KMS-11 (cell line): ENCODE measurements at regions not wholly inside any gene's neighbourhood (a gene's known extent, or its start where the extent isn't known, plus 50 kb on each side); places are given as distances from the start of the nearest gene placed in this dataset.

Source experiments
- H2AFZ ChIP-seq: fragments of 200-600 bp; sonication (generic); 2 replicates; pipeline ENCODE4 v1.6.1; 2016; ENCODE audit warnings: antibody characterized with exemption, mixed run types, low read depth
- H3K27ac ChIP-seq: fragments of 200-600 bp; sonication (generic); 2 replicates; pipeline ENCODE4 v1.6.1; 2016; ENCODE audit warnings: mild to moderate bottlenecking, mixed run types
- H3K27me3 ChIP-seq: fragments of 200-600 bp; sonication (generic); 2 replicates; pipeline ENCODE4 v1.6.1; 2017; ENCODE audit warnings: mild to moderate bottlenecking, low read depth, mixed run types, moderate library complexity; ENCODE audit not compliant: insufficient read depth
- H3K36me3 ChIP-seq: fragments of 200-600 bp; sonication (generic); 2 replicates; pipeline ENCODE4 v1.6.1; 2017; ENCODE audit warnings: mild to moderate bottlenecking, mixed run types; ENCODE audit not compliant: insufficient read depth
- H3K4me1 ChIP-seq: fragments of 200-600 bp; sonication (generic); 2 replicates; pipeline ENCODE4 v1.6.1; 2016; ENCODE audit warnings: mild to moderate bottlenecking, low read depth, mixed run types; ENCODE audit not compliant: poor library complexity, severe bottlenecking
- H3K4me2 ChIP-seq: fragments of 200-600 bp; sonication (generic); 2 replicates; pipeline ENCODE4 v1.7.0; 2016; ENCODE audit warnings: mild to moderate bottlenecking, mixed run types
- H3K4me3 ChIP-seq: fragments of 200-600 bp; sonication (generic); IDR thresholded peaks from 2 replicates; pipeline ENCODE4 v1.6.1; 2017; ENCODE audit warnings: low read depth, low read length, mixed read lengths; ENCODE audit not compliant: insufficient read depth
- H3K79me2 ChIP-seq: fragments of 200-600 bp; sonication (generic); 2 replicates; pipeline ENCODE4 v1.6.1; 2016; ENCODE audit warnings: low read depth, mixed run types; ENCODE audit not compliant: insufficient read depth
- H3K9ac ChIP-seq: fragments of 200-600 bp; sonication (generic); 2 replicates; pipeline ENCODE4 v1.6.1; 2016; ENCODE audit warnings: mild to moderate bottlenecking, mixed run types
- H4K20me1 ChIP-seq: fragments of 200-600 bp; sonication (generic); 2 replicates; pipeline ENCODE4 v1.6.1; 2016; ENCODE audit warnings: mild to moderate bottlenecking, mixed run types; ENCODE audit not compliant: insufficient read depth
- CTCF ChIP-seq: fragments of 200-600 bp; sonication (generic); conservative IDR thresholded peaks from 2 replicates; pipeline ENCODE4 v1.6.1; 2017; ENCODE audit warnings: low read depth, mild to moderate bottlenecking, antibody characterized with exemption, low read length, moderate library complexity, mixed read lengths

GRCh38 chr2:58541511-58541910 lies 300.4 kb upstream of the FANCL start:
- Histone ChIP-seq H3K4me1 (no peaks in the 10 kb centered on the region), H3K36me3 (no peaks in the 10 kb centered on the region), H3K27me3 (no peaks in the 10 kb centered on the region), H3K4me3 (no peak overlapping the region), H3K27ac (no peak overlapping the region), H3K79me2 (no peaks in the 10 kb centered on the region), H3K4me2 (no peak overlapping the region), H4K20me1 (no peaks in the 10 kb centered on the region), H2AFZ (no peak overlapping the region), H3K9ac (no peak overlapping the region)
- no peak for TF ChIP-seq CTCF

GRCh38 chr2:58540681-58541080 lies 299.6 kb upstream of the FANCL start:
- no peaks in the 10 kb centered on the region for H4K20me1 ChIP-seq
- no peaks in the 10 kb centered on the region for H3K36me3 ChIP-seq
- no peaks in the 10 kb centered on the region for H3K79me2 ChIP-seq
- no peak overlapping the region for H3K27ac ChIP-seq
- H3K4me3 ChIP-seq: no peak overlapping the region
- no peak overlapping the region for H3K4me2 ChIP-seq
- no peak for TF ChIP-seq CTCF
- no peaks in the 10 kb centered on the region for H3K4me1 ChIP-seq
- H2AFZ ChIP-seq: no peak overlapping the region
- no peaks in the 10 kb centered on the region for H3K27me3 ChIP-seq
- H3K9ac ChIP-seq: no peak overlapping the region

- H3K4me2 ChIP-seq: no peak overlapping the region
- H3K27me3 ChIP-seq: no peaks in the 10 kb centered on the region
- TF ChIP-seq CTCF: no peak
- H2AFZ ChIP-seq: no peak overlapping the region
- H4K20me1 ChIP-seq: no peaks in the 10 kb centered on the region
- no peak overlapping the region for H3K4me3 ChIP-seq
- no peak overlapping the region for H3K27ac ChIP-seq
- H3K4me1 ChIP-seq: no peaks in the 10 kb centered on the region
- H3K36me3 ChIP-seq: no peaks in the 10 kb centered on the region
- H3K9ac ChIP-seq: no peak overlapping the region
- no peaks in the 10 kb centered on the region for H3K79me2 ChIP-seq
Measured at GRCh38 chr2:58539973-58540372, 298.8 kb upstream of the FANCL start.

- Histone ChIP-seq H3K9ac (no peak overlapping the region), H3K36me3 (no peaks in the 10 kb centered on the region), H3K4me1 (no peaks in the 10 kb centered on the region), H3K4me3 (no peak overlapping the region), H3K4me2 (no peak overlapping the region), H3K27ac (no peak overlapping the region), H3K27me3 (no peaks in the 10 kb centered on the region), H3K79me2 (no peaks in the 10 kb centered on the region), H2AFZ (no peak overlapping the region), H4K20me1 (no peaks in the 10 kb centered on the region)
- TF ChIP-seq CTCF: no peak
Measured at GRCh38 chr2:58535990-58536389, 294.9 kb upstream of the FANCL start.

- no peaks in the 10 kb centered on the region for H3K27me3 ChIP-seq
- no peak overlapping the region for H3K9ac ChIP-seq
- no peak overlapping the region for H3K27ac ChIP-seq
- no peak for TF ChIP-seq CTCF
- no peaks in the 10 kb centered on the region for H4K20me1 ChIP-seq
- H3K4me1 ChIP-seq: no peaks in the 10 kb centered on the region
- no peak overlapping the region for H3K4me3 ChIP-seq
- no peak overlapping the region for H2AFZ ChIP-seq
- no peaks in the 10 kb centered on the region for H3K79me2 ChIP-seq
- no peaks in the 10 kb centered on the region for H3K36me3 ChIP-seq
- no peak overlapping the region for H3K4me2 ChIP-seq
Measured at GRCh38 chr2:58535182-58535581, 294.1 kb upstream of the FANCL start.
